Heart right ventricle (tissue), 16 donors: ENCODE measurements at regions not wholly inside any gene's neighbourhood (a gene's known extent, or its start where the extent isn't known, plus 50 kb on each side); places are given as distances from the start of the nearest gene placed in this dataset.

ENCODE experiments used
- ATAC-seq, 8 donors: fragments of 200-7000 bp; cut with Tn5 transposase; one replicate each; pipeline ENCODE4 v1.9.1; 2020; ENCODE audit warnings: mild to moderate bottlenecking in 8 of 8, moderate library complexity in 8 of 8, moderate number of reproducible peaks in 1 of 8
- DNase-seq, 2 donors: peaks; one replicate each; pipeline ENCODE4 v3.0.0-alpha.2; 2020
- H3K27ac ChIP-seq, 10 donors: fragments of 200-600 bp; sonication (generic) in 2 of 10; one replicate each; pipeline versions ENCODE4 v1.5.0 to v1.8.0; 2020 to 2022; ENCODE audit warnings: mild to moderate bottlenecking in 3 of 10
- H3K27me3 ChIP-seq, 7 donors: fragments of 200-600 bp; one replicate each; pipeline ENCODE4 v1.8.0; 2021 to 2022; ENCODE audit warnings: mild to moderate bottlenecking in 2 of 7
- H3K36me3 ChIP-seq, 9 donors: fragments of 200-600 bp; sonication (generic) in 1 of 9; one replicate each; pipeline versions ENCODE4 v1.5.0 to v1.8.0; 2020 to 2022; ENCODE audit warnings: mild to moderate bottlenecking in 2 of 9
- H3K4me1 ChIP-seq, 9 donors: fragments of 200-600 bp; sonication (generic) in 1 of 9; one replicate each; pipeline versions ENCODE4 v1.5.0 to v1.8.0; 2020 to 2022; ENCODE audit warnings: mild to moderate bottlenecking in 4 of 9
- H3K4me3 ChIP-seq, 10 donors: fragments of 200-600 bp; sonication (generic) in 2 of 10; one replicate each; pipeline versions ENCODE4 v1.5.0 to v1.8.0; 2020 to 2022; ENCODE audit warnings: mild to moderate bottlenecking in 7 of 10, moderate library complexity in 2 of 10
- H3K9me3 ChIP-seq, 11 donors: fragments of 200-600 bp in 10 of 11; sonication (generic) in 2 of 11; one replicate each; pipeline versions ENCODE4 v1.5.0 to v1.8.0; 2013 to 2022; ENCODE audit warnings: mild to moderate bottlenecking in 2 of 11, control low read depth in 1 of 11, moderate library complexity in 1 of 11
- CTCF ChIP-seq, 9 donors: fragments of 200-600 bp; sonication (generic) in 2 of 9; IDR thresholded peaks; one replicate each; pipeline versions ENCODE4 v1.5.0 to v1.8.0; 2021 to 2022; ENCODE audit warnings: antibody characterized with exemption in 9 of 9, mild to moderate bottlenecking in 5 of 9, moderate library complexity in 1 of 9
- WGBS, 2 donors: extraction: QIAGEN DNeasy Blood & Tissue Kit; methylation state at CpG; one replicate each; pipeline ENCODE4 v1.1.7; 2013; ENCODE audit warnings: inconsistent platforms in 1 of 2; 5-methylcytosine and 5-hydroxymethylcytosine counted together
- intact Hi-C, 10 donors: fragments of 100-400 bp; cut with DNase I; formaldehyde crosslinking; loops; one replicate each; pipeline versions ENCODE4 v1.11.1 to v1.14.2; 2022
- donor health status: Arrhythmogenic right ventricular cardiomyopathy.
- donor health status: ischemic (EF 13 %, LVEDD 7.1; RV severe dilation, severe dysfunction).
- donor health status: healthy with polysubstance abuse.
- donor health status: DM: no; HTN: yes; CAD: no.
- donor health status: DM: no; HTN: no; CAD: no.
- donor health status: ischemic (EF 25% LVEDD 6.9; RV normal size, moderate dysfunction).
- donor health status: ischemic (EF 25% LVEDD 5.7; RV mildly dilated, moderate dysfunction).
- donor health status: healthy.
- donor health status: DM: yes; HTN: yes; CAD: no.
- donor health status: Ischemic cardiomyopathy.
- donor health status: ischemic (EF 35%, LVEDD 5.7; RV mildly dilated, moderate dysfunction).
- donor health status: nonischemic (EF 11% LVEDD 7.7; RV severe dilation, severe dysfunction).
- donor health status: DM: yes; HTN: yes; CAD: no.
- donor health status: PGD.
- donor health status: ischemic (EF 29% LVEDD 5.4; RV normal size, mild dysfunction).
- donor health status: nonischemic (EF 23%, LVEDD 6.1; RV moderate dilation, normal function).

DNA sequence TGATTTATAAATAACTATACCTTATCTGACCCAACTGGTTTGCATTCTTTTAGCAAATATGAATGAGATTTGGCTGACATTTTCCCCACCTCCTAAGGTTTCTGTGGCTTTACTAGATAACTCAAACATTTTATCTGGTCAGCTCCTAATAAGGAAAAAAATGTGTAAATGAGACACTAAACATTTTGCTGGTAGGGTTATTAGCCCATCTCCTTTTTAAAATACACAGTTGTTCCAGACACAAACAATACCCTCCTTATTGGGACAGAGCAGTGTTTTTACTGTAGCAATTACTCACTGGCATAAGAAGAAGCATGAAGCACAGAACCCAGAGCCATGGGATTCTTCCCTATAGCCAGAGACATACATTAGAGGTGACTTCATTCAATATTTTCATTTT, 53.8 kb upstream of the NUF2 start:
- Histone ChIP-seq H3K27me3 (no peaks in the 10 kb centered on the region), H3K36me3 (peaks cover 0 to 3% (median 0%) of the 10 kb centered on the region in 9 donors), H3K9me3 (no peaks in the 10 kb centered on the region), H3K27ac (no peak overlapping the region), H3K4me3 (no peak overlapping the region), H3K4me1 (peaks cover 0 to 7% (median 0%) of the 10 kb centered on the region in 9 donors)
- intact Hi-C loops: loop anchor here in 1 of 10 donors (10.0 kb wide), 1 partner anchor 533 kb away; no protein-coding TSS in a partner anchor
- ATAC-seq (no peak), DNase-seq (no peak)
- no peak for TF ChIP-seq CTCF (IDR thresholded peaks at IDR 0.05)

DNA sequence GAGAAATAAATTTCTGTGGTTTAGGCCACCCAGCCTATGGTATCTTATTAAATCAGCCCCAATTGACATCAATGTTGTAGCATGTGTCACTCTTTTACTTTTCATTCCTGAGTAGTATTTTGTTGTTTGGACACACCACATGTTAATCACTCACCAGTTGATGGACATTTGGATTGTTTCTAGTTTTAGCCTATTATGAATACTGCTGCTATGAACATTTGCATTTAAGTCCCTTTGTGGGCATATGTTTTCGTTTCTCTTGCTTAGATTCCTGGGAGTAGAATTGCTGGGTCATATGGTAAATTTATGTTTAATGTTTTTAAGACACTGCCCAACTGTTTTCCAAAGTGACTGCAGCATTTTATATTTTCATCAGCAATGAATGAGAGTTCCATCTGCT, 50.2 kb upstream of the NUF2 start:
- Histone ChIP-seq H3K27me3 (no peaks in the 10 kb centered on the region), H3K9me3 (no peaks in the 10 kb centered on the region), H3K4me1 (peaks cover 0 to 7% (median 0%) of the 10 kb centered on the region in 9 donors), H3K4me3 (no peak overlapping the region), H3K36me3 (peaks cover 0 to 3% (median 0%) of the 10 kb centered on the region in 9 donors), H3K27ac (peak overlapping the region in 2 of 10 donors; percentile 2 to 13)
- ATAC-seq (no peak), DNase-seq (no peak)
- no peak for TF ChIP-seq CTCF (IDR thresholded peaks at IDR 0.05)
- intact Hi-C loops: no loop called here
- 58 to 61% methylated on average over 1 of the region's 1 CpG for WGBS, 2 donors
